SK-N-SH (cell line): ENCODE measurements at regions not wholly inside any gene's neighbourhood (a gene's known extent, or its start where the extent isn't known, plus 50 kb on each side); places are given as distances from the start of the nearest gene placed in this dataset.

Source experiments
- CTCF ChIA-PET: fragments of 300-600, 350-600 bp; formaldehyde crosslinking; extraction: SDS; loops from one replicate; lab custom pipeline; 2021; lab: Yijun Ruan, JAX
- POLR2A ChIA-PET: fragments of 350-600 bp; sonication (Branson Sonifier 250); formaldehyde crosslinking; extraction: SDS; loops from one replicate; lab custom pipeline; 2020; ENCODE audit warnings: antibody characterized with exemption, inconsistent platforms; lab: Yijun Ruan, JAX
- DNase-seq: peaks from one replicate; pipeline ENCODE4 v3.0.0; 2012
- H2AFZ ChIP-seq: fragments of 200-600 bp; sonication (generic); 2 replicates; pipeline ENCODE4 v1.8.1; 2016; ENCODE audit warnings: antibody characterized with exemption, mild to moderate bottlenecking, low read depth
- H3F3A ChIP-seq: fragments of 200-600 bp; sonication (generic); replicated peaks from 2 replicates; pipeline ENCODE3; 2016; ENCODE audit warnings: antibody characterized with exemption, mild to moderate bottlenecking; ENCODE audit not compliant: insufficient read depth
- H3K27ac ChIP-seq, 2 experiments: fragments of 200-500 bp in 1 of 2; fragments of 200-600 bp in 1 of 2; sonication (Bioruptor generic) in 1 of 2; sonication (generic), shearing (Covaris generic) in 1 of 2; 2 replicates each; pipeline versions ENCODE4 v1.5.1 to v1.6.1; 2014 to 2016; ENCODE audit warnings: low read depth in 2 of 2, inconsistent platforms in 1 of 2, low read length in 1 of 2, mild to moderate bottlenecking in 1 of 2, mixed read lengths in 1 of 2
- H3K27me3 ChIP-seq: fragments of 200-600 bp; sonication (generic), shearing (Covaris generic); 2 replicates; pipeline ENCODE4 v1.6.1; 2016; ENCODE audit warnings: mixed run types; ENCODE audit not compliant: insufficient read depth
- H3K36me3 ChIP-seq, 2 experiments: fragments of 200-500 bp in 1 of 2; fragments of 200-600 bp in 1 of 2; sonication (Bioruptor generic) in 1 of 2; sonication (generic) in 1 of 2; replicated peaks in 1 of 2; 2 replicates each; pipeline versions ENCODE3 to v1.5.1; 2014 to 2016; ENCODE audit warnings: low read length in 1 of 2, mild to moderate bottlenecking in 1 of 2; ENCODE audit not compliant: insufficient read depth in 2 of 2, control insufficient read depth in 1 of 2
- H3K4me1 ChIP-seq, 2 experiments: fragments of 200-500 bp in 1 of 2; fragments of 200-600 bp in 1 of 2; sonication (Bioruptor generic) in 1 of 2; sonication (generic), shearing (Covaris generic) in 1 of 2; 2 replicates each; pipeline versions ENCODE4 v1.5.1 to v1.6.1; 2014 to 2016; ENCODE audit warnings: low read depth in 1 of 2, low read length in 1 of 2, mixed run types in 1 of 2; ENCODE audit not compliant: insufficient read depth in 2 of 2, control insufficient read depth in 1 of 2
- H3K4me2 ChIP-seq: fragments of 200-600 bp; sonication (generic), shearing (Covaris generic); 2 replicates; pipeline ENCODE4 v1.6.1; 2017; ENCODE audit warnings: mixed run types
- H3K4me3 ChIP-seq, 2 experiments: fragments of 200-500 bp in 1 of 2; fragments of 200-600 bp in 1 of 2; sonication (Bioruptor generic) in 1 of 2; sonication (generic), shearing (Covaris generic) in 1 of 2; 2 replicates each; pipeline versions ENCODE4 v1.5.1 to v1.8.1; 2014 to 2016; ENCODE audit warnings: low read depth in 2 of 2, inconsistent platforms in 1 of 2, low read length in 1 of 2, mild to moderate bottlenecking in 1 of 2, mixed read lengths in 1 of 2, moderate library complexity in 1 of 2
- H3K79me2 ChIP-seq: fragments of 200-600 bp; sonication (generic); 2 replicates; pipeline ENCODE4 v1.8.1; 2017; ENCODE audit warnings: mild to moderate bottlenecking; ENCODE audit not compliant: insufficient read depth
- H3K9ac ChIP-seq: fragments of 200-600 bp; sonication (generic); 2 replicates; pipeline ENCODE4 v1.6.1; 2017; ENCODE audit warnings: mixed run types
- H3K9me2 ChIP-seq: fragments of 200-600 bp; sonication (generic); 2 replicates; pipeline ENCODE4 v1.6.1; 2017; ENCODE audit warnings: mixed run types
- H3K9me3 ChIP-seq: fragments of 200-600 bp; sonication (generic); 2 replicates; pipeline ENCODE4 v1.6.1; 2017; ENCODE audit warnings: mixed run types, mild to moderate bottlenecking, moderate library complexity
- H4K20me1 ChIP-seq: fragments of 200-600 bp; sonication (generic); 2 replicates; pipeline ENCODE4 v1.6.1; 2017; ENCODE audit warnings: mild to moderate bottlenecking, mixed run types; ENCODE audit not compliant: insufficient read depth
- ELF1 ChIP-seq: IDR thresholded peaks from 2 replicates; pipeline ENCODE4 v1.4.0; 2012
- EZH2phosphoT487 ChIP-seq: fragments of 200-600 bp; sonication (generic); IDR thresholded peaks from 2 replicates; pipeline ENCODE4 v1.6.1; 2017; ENCODE audit warnings: low read depth, mixed run types, mild to moderate bottlenecking, antibody characterized with exemption, moderate library complexity, borderline replicate concordance
- FOSL2 ChIP-seq: IDR thresholded peaks from 2 replicates; pipeline ENCODE4 v1.4.0; 2012; ENCODE audit warnings: low read depth, mild to moderate bottlenecking, moderate library complexity, borderline replicate concordance
- IRF3 ChIP-seq: fragments of 150-350 bp; IDR thresholded peaks from 2 replicates; pipeline ENCODE4 v1.6.1; 2016; ENCODE audit warnings: mild to moderate bottlenecking, low read depth, low read length
- JUND ChIP-seq: IDR thresholded peaks from 2 replicates; pipeline ENCODE4 v1.4.0; 2012
- MXI1 ChIP-seq: IDR thresholded peaks from 2 replicates; pipeline ENCODE4 v1.6.1; 2012; ENCODE audit warnings: mild to moderate bottlenecking, low read depth, low read length, improper control_type of control experiment
- NRF1 ChIP-seq: IDR thresholded peaks from 2 replicates; pipeline ENCODE4 v1.6.1; 2012; ENCODE audit warnings: low read depth, mild to moderate bottlenecking, low read length
- POLR2AphosphoS5 ChIP-seq: IDR thresholded peaks from 2 replicates; pipeline ENCODE4 v1.6.1; 2012; ENCODE audit warnings: low read depth, low read length
- RAD21 ChIP-seq: IDR thresholded peaks from 2 replicates; pipeline ENCODE4 v1.6.1; 2012; ENCODE audit warnings: mild to moderate bottlenecking, low read length
- TAF1 ChIP-seq: IDR thresholded peaks from 2 replicates; pipeline ENCODE4 v1.6.1; 2012; ENCODE audit warnings: low read depth, mild to moderate bottlenecking, low read length, moderate library complexity, borderline replicate concordance
- TCF12 ChIP-seq: IDR thresholded peaks from 2 replicates; pipeline ENCODE4 v1.4.0; 2012
- TEAD4 ChIP-seq: IDR thresholded peaks from 2 replicates; pipeline ENCODE4 v1.4.0; 2012; ENCODE audit warnings: mild to moderate bottlenecking, borderline replicate concordance; ENCODE audit not compliant: insufficient read depth
- YY1 ChIP-seq: IDR thresholded peaks from 2 replicates; pipeline ENCODE4 v1.4.0; 2012; ENCODE audit warnings: low read depth, mild to moderate bottlenecking
- ZBTB33 ChIP-seq: IDR thresholded peaks from 2 replicates; pipeline ENCODE4 v1.4.0; 2012; ENCODE audit warnings: low read depth, borderline replicate concordance
- WGBS: methylation state at CpG from one replicate; pipeline ENCODE4 v1.1.6; 2017; ENCODE audit warnings: low lambda C conversion rate; 5-methylcytosine and 5-hydroxymethylcytosine counted together
- TF ChIP-seq, protein P1 (sequence below): IDR thresholded peaks from 2 replicates; pipeline ENCODE4 v1.4.0; 2012; ENCODE audit warnings: low read depth
- TF ChIP-seq, protein P2 (sequence below): IDR thresholded peaks from 2 replicates; pipeline ENCODE4 v1.4.0; 2012; ENCODE audit warnings: low read depth, borderline replicate concordance
- TF ChIP-seq, protein P3 (sequence below): fragments of 200-600 bp; sonication (generic); IDR thresholded peaks from 2 replicates; pipeline ENCODE4 v1.6.1; 2017; ENCODE audit warnings: antibody characterized with exemption, mild to moderate bottlenecking, moderate library complexity

DNA sequence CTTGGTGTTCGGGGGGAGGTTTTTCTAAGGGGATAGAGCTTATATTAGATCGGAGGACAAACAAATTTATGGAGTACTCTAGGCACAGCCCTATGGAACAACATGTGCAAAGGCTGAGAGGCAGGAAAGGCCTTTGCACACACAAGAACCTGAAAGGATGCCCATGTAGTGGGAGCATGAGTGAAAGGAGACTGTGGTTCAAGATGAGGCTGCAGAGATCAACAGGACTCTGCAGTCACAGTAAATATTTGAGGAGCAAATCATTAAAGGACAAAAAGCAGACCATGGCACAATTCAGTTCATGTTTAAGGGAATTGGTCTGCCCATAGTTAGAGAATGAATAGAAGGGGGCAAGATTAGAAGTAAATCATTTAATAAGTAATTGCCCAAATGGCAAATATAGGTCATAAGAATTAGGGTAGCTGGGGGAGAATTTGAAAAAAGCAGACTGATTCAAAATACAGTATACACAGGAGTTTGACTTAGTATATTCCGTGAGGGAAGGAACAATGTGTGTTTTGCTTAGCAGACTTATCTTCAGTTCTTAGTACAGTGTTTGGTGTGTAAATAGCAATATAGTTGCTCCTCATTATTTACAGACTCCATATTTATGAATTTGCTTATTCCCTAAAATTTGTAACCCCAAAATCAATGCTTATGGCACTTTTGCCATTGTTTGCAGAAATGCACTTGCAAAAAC, 268.1 kb downstream of the SEC16B start (continued):
- TF ChIP-seq FOSL2 (no peak), TEAD4 (no peak), JUND (no peak), NRF1 (no peak), EZH2phosphoT487 (no peak), TCF12 (no peak), MXI1 (no peak), TAF1 (no peak), POLR2AphosphoS5 (no peak), ZBTB33 (no peak)
- TF ChIP-seq, protein P1, sequence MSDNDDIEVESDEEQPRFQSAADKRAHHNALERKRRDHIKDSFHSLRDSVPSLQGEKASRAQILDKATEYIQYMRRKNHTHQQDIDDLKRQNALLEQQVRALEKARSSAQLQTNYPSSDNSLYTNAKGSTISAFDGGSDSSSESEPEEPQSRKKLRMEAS, result no peak
- TF ChIP-seq, protein P2, sequence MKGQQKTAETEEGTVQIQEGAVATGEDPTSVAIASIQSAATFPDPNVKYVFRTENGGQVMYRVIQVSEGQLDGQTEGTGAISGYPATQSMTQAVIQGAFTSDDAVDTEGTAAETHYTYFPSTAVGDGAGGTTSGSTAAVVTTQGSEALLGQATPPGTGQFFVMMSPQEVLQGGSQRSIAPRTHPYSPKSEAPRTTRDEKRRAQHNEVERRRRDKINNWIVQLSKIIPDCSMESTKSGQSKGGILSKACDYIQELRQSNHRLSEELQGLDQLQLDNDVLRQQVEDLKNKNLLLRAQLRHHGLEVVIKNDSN, result no peak

GRCh38 chr1:177700856-177701255, 269.0 kb downstream of the SEC16B start:
- Histone ChIP-seq H3K36me3 (no peaks in the 10 kb centered on the region), H3K27me3 (no peaks in the 10 kb centered on the region), H2AFZ (no peak overlapping the region), H4K20me1 (no peaks in the 10 kb centered on the region), H3K9me3 (no peaks in the 10 kb centered on the region), H3K9ac (no peak overlapping the region), H3K27ac (no peak overlapping the region), H3K4me1 (no peaks in the 10 kb centered on the region), H3K79me2 (no peaks in the 10 kb centered on the region), H3K4me2 (no peak overlapping the region), H3K9me2 (no peaks in the 10 kb centered on the region), H3F3A (no peaks in the 10 kb centered on the region), H3K4me3 (no peak overlapping the region)
- 13% methylated on average over 5 of the region's 5 CpGs for WGBS
- ChIA-PET CTCF (interaction anchor here (1.3 kb wide), 1 partner anchor 11 kb away, joined by 3 read pairs; no protein-coding TSS in a partner anchor), POLR2A (no interaction called here)
- TF ChIP-seq RAD21, result no peak
- TF ChIP-seq ELF1, result no peak
- no peak for TF ChIP-seq YY1
- no peak for TF ChIP-seq TEAD4
- TF ChIP-seq, protein P1, result no peak
- no peak for TF ChIP-seq TCF12
- TF ChIP-seq, protein P3, sequence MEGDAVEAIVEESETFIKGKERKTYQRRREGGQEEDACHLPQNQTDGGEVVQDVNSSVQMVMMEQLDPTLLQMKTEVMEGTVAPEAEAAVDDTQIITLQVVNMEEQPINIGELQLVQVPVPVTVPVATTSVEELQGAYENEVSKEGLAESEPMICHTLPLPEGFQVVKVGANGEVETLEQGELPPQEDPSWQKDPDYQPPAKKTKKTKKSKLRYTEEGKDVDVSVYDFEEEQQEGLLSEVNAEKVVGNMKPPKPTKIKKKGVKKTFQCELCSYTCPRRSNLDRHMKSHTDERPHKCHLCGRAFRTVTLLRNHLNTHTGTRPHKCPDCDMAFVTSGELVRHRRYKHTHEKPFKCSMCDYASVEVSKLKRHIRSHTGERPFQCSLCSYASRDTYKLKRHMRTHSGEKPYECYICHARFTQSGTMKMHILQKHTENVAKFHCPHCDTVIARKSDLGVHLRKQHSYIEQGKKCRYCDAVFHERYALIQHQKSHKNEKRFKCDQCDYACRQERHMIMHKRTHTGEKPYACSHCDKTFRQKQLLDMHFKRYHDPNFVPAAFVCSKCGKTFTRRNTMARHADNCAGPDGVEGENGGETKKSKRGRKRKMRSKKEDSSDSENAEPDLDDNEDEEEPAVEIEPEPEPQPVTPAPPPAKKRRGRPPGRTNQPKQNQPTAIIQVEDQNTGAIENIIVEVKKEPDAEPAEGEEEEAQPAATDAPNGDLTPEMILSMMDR, result no peak
- no peak for TF ChIP-seq ZBTB33
- no peak for TF ChIP-seq IRF3
- TF ChIP-seq, protein P2, result no peak
- no peak for DNase-seq
